ENCODE measurements at regions not wholly inside any gene's neighbourhood (a gene's known extent, or its start where the extent isn't known, plus 50 kb on each side); places are given as distances from the start of the nearest gene placed in this dataset.

DNA sequence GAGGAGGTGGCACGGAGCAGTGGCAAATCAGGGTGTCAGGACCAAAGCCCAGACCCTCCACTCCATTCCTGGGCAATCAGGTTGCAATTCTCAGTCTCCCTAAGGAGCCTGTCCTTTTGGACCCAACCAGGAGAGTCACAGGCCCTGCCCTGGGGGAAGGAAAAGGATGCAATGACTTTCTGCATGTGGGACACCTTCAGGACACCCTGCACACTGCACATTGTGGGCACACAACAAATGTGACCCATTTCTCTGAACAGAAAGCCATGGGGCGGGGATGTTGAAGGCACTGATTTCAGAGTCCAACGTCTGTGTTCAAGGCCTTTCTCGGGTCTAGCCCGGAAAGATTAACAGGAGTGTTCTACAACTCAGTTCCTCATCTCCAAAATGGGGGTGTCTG is 286.2 kb upstream of the FOXF1 start:
- Histone ChIP-seq H3K27ac (ENCODE audit: low read length) (peak overlapping the region; percentile 17), H3K4me1 (ENCODE audit: control insufficient read depth, insufficient read depth, low read length) (no peaks in the 10 kb centered on the region), H3K36me3 (ENCODE audit: control insufficient read depth, insufficient read depth, low read length) (no peaks in the 10 kb centered on the region), H3K9me3 (ENCODE audit: control insufficient read depth, low read depth, low read length) (peaks cover 2% of the 10 kb centered on the region), H3K27me3 (ENCODE audit: control insufficient read depth, insufficient read depth, low read length) (peaks cover 44% of the 10 kb centered on the region), H3K4me3 (ENCODE audit: low read length) (no peak overlapping the region)
- no peak for DNase-seq
- WGBS (ENCODE audit: insufficient coverage, low lambda C conversion rate) = no CpG with 5 or more reads among the region's 5 CpGs

DNA sequence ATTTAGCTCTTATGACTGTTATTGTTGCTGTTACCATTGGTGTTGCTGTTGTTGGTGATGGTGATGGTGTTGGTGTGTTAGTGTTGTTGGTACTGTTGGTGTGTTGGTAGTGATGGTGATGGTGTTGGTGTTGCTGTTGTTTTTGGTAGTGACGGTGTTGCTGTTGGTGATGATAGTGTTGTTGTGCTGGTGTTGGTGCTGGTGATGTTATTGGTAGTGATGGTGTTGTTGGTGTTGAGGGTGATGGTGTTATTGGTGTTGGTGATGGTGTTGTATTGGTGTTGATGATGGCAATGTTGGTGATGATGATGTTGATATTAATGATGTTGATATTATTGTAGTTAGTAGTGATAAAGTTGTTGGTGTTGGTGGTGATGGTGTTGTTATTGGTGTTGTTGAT is 285.7 kb upstream of the FOXF1 start:
- DNase-seq = no peak
- Histone ChIP-seq H3K4me1 (ENCODE audit: control insufficient read depth, insufficient read depth, low read length) (no peaks in the 10 kb centered on the region), H3K4me3 (ENCODE audit: low read length) (no peak overlapping the region), H3K27ac (ENCODE audit: low read length) (no peak overlapping the region), H3K27me3 (ENCODE audit: control insufficient read depth, insufficient read depth, low read length) (peaks cover 45% of the 10 kb centered on the region), H3K36me3 (ENCODE audit: control insufficient read depth, insufficient read depth, low read length) (no peaks in the 10 kb centered on the region), H3K9me3 (ENCODE audit: control insufficient read depth, low read depth, low read length) (peaks cover 2% of the 10 kb centered on the region)
- no CpG with 5 or more reads among the region's 1 CpG for WGBS (ENCODE audit: insufficient coverage, low lambda C conversion rate)

DNA sequence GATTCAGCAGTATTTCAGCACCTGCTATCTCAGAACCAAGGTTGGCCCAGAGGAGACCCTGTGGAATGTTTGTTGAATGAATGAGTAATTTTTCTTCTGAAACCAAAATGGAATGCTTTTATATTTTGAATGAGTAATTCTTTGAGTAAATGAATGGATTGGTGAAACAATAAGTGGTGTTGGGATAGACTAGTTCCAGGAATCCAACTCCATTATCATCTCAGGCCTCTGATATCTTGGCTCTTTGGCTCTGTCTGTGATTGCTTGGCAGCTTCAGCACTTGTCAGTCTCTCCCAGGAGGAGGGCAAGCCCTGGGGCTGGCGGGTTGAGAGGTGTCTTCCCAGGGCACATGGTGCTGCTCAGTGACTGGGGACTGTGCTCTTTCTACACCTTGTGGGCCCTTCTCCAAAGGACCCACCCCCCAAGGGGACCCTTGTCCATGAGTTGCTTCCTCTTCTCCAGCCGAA is 284.4 kb upstream of the FOXF1 start:
- WGBS (ENCODE audit: insufficient coverage, low lambda C conversion rate) = no CpG with 5 or more reads among the region's 2 CpGs
- Histone ChIP-seq H3K4me1 (ENCODE audit: control insufficient read depth, insufficient read depth, low read length) (no peaks in the 10 kb centered on the region), H3K27ac (ENCODE audit: low read length) (no peak overlapping the region), H3K36me3 (ENCODE audit: control insufficient read depth, insufficient read depth, low read length) (no peaks in the 10 kb centered on the region), H3K4me3 (ENCODE audit: low read length) (no peak overlapping the region), H3K27me3 (ENCODE audit: control insufficient read depth, insufficient read depth, low read length) (peaks cover 34% of the 10 kb centered on the region), H3K9me3 (ENCODE audit: control insufficient read depth, low read depth, low read length) (peaks cover 2% of the 10 kb centered on the region)
- DNase-seq = no peak

DNA sequence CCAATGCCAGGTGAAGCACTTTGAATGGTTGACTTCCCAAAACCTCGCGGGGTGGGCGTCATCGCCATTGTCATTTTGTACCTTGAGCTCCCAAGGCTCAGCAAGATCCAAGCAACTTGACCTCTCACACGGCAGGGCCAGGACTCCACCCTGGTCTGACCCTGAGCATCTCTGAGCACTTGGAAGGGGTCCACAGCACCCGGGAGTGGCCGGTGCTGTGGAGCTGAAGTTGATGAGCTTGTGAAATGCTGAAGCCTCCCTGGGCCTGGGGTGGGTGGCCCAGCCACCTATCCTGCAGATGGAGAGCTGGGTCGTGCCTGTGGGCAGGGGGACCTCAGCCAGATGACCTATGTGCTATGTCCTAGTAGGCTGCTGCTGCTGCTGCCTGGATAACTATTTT is 283.3 kb upstream of the FOXF1 start:
- no peaks in the 10 kb centered on the region for H3K36me3 ChIP-seq (ENCODE audit: control insufficient read depth, insufficient read depth, low read length)
- H3K27ac ChIP-seq (ENCODE audit: low read length) = no peak overlapping the region
- peaks cover 2% of the 10 kb centered on the region for H3K9me3 ChIP-seq (ENCODE audit: control insufficient read depth, low read depth, low read length)
- no peaks in the 10 kb centered on the region for H3K4me1 ChIP-seq (ENCODE audit: control insufficient read depth, insufficient read depth, low read length)
- H3K4me3 ChIP-seq (ENCODE audit: low read length) = no peak overlapping the region
- H3K27me3 ChIP-seq (ENCODE audit: control insufficient read depth, insufficient read depth, low read length) = peaks cover 25% of the 10 kb centered on the region
- DNase-seq = no peak
- no CpG with 5 or more reads among the region's 8 CpGs for WGBS (ENCODE audit: insufficient coverage, low lambda C conversion rate)

DNA sequence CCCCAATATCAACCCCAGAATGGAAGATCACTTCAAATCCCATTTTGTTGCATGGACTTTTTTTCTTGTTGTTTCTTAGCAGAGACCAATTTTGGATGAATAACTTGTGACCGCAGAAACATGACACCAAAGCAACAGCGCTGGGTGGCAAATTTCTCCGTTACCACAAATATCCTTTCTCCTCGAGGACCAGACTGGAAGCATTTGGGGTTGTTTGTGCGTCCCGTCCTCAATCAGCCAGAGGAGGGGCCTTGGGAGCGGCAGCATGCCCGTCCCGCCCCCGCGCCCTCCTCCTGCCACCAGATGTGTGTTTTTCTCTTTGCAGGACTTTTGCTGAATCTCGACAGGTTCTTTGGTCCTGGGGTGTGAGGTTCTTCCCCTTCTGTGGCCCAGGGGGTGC is 282.5 kb upstream of the FOXF1 start:
- Histone ChIP-seq H3K4me1 (ENCODE audit: control insufficient read depth, insufficient read depth, low read length) (no peaks in the 10 kb centered on the region), H3K36me3 (ENCODE audit: control insufficient read depth, insufficient read depth, low read length) (no peaks in the 10 kb centered on the region), H3K4me3 (ENCODE audit: low read length) (no peak overlapping the region), H3K9me3 (ENCODE audit: control insufficient read depth, low read depth, low read length) (peaks cover 2% of the 10 kb centered on the region), H3K27ac (ENCODE audit: low read length) (no peak overlapping the region), H3K27me3 (ENCODE audit: control insufficient read depth, insufficient read depth, low read length) (peaks cover 21% of the 10 kb centered on the region)
- DNase-seq = no peak
- no CpG with 5 or more reads among the region's 12 CpGs for WGBS (ENCODE audit: insufficient coverage, low lambda C conversion rate)

DNA sequence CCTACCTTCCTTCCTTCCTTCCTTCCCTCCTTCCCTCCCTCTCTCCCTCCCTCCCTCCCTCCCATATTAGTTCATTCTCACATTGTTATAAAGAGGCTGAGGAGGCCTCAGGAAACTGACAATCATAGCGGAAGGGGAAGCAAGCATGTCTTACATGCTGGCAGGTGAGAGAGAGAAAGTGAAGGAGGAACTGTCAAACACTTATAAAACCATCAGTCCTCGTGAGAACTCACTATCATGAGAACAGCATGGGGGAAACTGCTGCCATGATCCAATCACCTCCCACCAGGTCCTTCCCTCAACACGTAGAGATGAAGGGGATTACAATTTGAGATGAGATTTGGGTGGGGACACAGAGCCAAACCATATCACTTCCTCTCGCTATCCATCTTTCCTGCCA is 281.6 kb upstream of the FOXF1 start:
- H3K36me3 ChIP-seq (ENCODE audit: control insufficient read depth, insufficient read depth, low read length) = no peaks in the 10 kb centered on the region
- H3K4me3 ChIP-seq (ENCODE audit: low read length) = no peak overlapping the region
- no peak for DNase-seq
- H3K27ac ChIP-seq (ENCODE audit: low read length) = no peak overlapping the region
- 100% methylated on average over 1 of the region's 4 CpGs for WGBS (ENCODE audit: insufficient coverage, low lambda C conversion rate)
- H3K4me1 ChIP-seq (ENCODE audit: control insufficient read depth, insufficient read depth, low read length) = no peaks in the 10 kb centered on the region
- peaks cover 2% of the 10 kb centered on the region for H3K9me3 ChIP-seq (ENCODE audit: control insufficient read depth, low read depth, low read length)
- H3K27me3 ChIP-seq (ENCODE audit: control insufficient read depth, insufficient read depth, low read length) = peaks cover 14% of the 10 kb centered on the region

DNA sequence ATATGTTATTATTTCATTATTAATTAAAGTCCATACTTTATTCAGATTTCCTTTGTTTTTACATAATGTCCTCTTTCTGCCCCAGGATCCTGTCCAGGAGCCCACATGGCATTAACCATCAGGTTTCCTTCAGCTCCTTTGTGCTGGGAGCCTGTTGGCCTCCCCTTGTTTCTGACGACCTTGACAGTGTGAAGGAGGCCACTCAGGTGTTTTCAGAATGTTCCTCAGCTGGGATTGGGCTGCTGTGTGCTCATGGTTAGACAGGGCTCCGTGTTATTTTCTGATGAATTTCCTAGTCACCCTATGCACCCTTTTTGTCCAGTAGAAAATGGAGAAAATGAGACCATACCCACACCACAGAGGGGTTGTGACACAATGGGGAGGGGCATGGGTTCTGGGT is 281.0 kb upstream of the FOXF1 start:
- peaks cover 2% of the 10 kb centered on the region for H3K9me3 ChIP-seq (ENCODE audit: control insufficient read depth, low read depth, low read length)

DNA sequence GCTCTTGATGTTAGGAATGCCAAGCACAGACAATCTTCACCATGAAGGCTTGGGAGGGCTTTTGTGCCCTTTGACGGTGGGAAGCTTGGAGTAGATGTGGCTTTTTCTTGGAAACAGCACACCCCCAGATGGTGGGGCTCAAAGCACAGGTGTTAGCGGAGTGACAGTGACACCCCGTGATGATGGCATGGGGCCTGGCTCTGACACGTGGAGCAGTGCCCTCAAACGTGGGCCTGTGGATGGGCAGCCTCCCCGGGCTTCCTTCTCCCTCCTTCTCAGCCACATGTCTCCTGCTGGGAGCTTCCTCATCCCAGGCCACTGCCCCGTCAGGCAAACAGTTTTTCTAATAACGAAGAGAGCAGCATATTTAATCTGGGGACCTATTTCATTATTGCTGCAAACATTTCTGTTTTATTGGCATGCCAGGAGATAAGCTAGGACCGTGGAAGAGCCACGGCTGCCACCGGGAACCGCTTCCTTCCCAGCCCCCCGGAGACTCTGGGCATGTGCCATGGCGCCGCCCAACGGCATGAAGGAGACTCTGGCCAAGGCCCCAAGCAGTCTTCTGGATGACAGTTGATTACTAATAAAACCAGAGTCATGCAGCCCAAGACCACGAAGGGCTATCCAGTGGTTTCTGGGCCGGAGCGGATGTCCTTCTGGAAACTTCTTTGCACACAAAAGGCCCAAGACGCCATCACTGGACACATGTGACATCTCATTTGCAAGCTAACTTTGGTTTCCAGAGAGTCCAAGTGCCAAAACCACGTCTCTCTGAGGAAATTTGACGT is 280.3 kb upstream of the FOXF1 start:
- H3K9me3 ChIP-seq (ENCODE audit: control insufficient read depth, low read depth, low read length) = peaks cover 2% of the 10 kb centered on the region
- H3K36me3 ChIP-seq (ENCODE audit: control insufficient read depth, insufficient read depth, low read length) = no peaks in the 10 kb centered on the region
- no peak overlapping the region for H3K4me3 ChIP-seq (ENCODE audit: low read length)
- peaks cover 14% of the 10 kb centered on the region for H3K27me3 ChIP-seq (ENCODE audit: control insufficient read depth, insufficient read depth, low read length)
- no peaks in the 10 kb centered on the region for H3K4me1 ChIP-seq (ENCODE audit: control insufficient read depth, insufficient read depth, low read length)
- H3K27ac ChIP-seq (ENCODE audit: low read length) = no peak overlapping the region
- WGBS (ENCODE audit: insufficient coverage, low lambda C conversion rate) = no CpG with 5 or more reads among the region's 22 CpGs
- DNase-seq = no peak

More for the DNA sequence above, 281.0 kb upstream of the FOXF1 start:
- WGBS (ENCODE audit: insufficient coverage, low lambda C conversion rate) = no CpG with 5 or more reads among the region's 2 CpGs
- Histone ChIP-seq H3K27me3 (ENCODE audit: control insufficient read depth, insufficient read depth, low read length) (peaks cover 14% of the 10 kb centered on the region), H3K27ac (ENCODE audit: low read length) (no peak overlapping the region), H3K4me1 (ENCODE audit: control insufficient read depth, insufficient read depth, low read length) (no peaks in the 10 kb centered on the region), H3K4me3 (ENCODE audit: low read length) (no peak overlapping the region), H3K36me3 (ENCODE audit: control insufficient read depth, insufficient read depth, low read length) (no peaks in the 10 kb centered on the region)
- no peak for DNase-seq

DNA sequence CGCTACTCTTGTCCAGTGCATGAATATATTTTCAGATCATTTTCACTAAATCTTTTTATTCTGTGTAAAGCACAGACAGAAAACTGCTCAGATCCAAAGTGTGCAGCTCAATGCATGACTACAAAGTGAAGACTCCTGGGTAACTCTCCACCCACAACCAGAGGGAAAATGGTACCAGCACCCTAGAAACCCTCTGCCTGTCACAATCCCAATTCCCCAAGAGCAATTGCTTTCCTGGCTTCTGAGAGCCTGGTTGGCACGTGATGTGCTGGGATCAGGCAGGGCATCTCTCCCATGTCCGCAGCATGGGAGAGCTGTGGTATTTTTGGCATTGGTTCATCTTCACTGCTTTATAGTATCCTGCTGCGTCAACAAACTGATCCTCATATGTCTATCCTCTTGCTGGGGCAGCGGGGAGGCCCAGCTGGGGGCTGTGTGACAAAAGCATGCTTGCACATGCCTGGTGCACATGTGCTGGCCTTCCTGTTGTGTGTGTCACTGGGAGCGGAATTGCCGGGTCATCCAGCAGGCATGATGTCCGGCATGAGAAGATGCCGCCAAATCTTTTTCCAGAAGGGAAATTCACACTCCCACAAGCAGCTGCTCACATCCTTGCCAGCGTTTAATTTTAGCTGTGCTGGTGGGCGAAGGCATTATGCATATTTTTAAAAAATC is 278.9 kb upstream of the FOXF1 start:
- no CpG with 5 or more reads among the region's 11 CpGs for WGBS (ENCODE audit: insufficient coverage, low lambda C conversion rate)
- no peak for DNase-seq
- Histone ChIP-seq H3K4me1 (ENCODE audit: control insufficient read depth, insufficient read depth, low read length) (no peaks in the 10 kb centered on the region), H3K9me3 (ENCODE audit: control insufficient read depth, low read depth, low read length) (peaks cover 2% of the 10 kb centered on the region), H3K4me3 (ENCODE audit: low read length) (no peak overlapping the region), H3K27me3 (ENCODE audit: control insufficient read depth, insufficient read depth, low read length) (peaks cover 14% of the 10 kb centered on the region), H3K36me3 (ENCODE audit: control insufficient read depth, insufficient read depth, low read length) (no peaks in the 10 kb centered on the region), H3K27ac (ENCODE audit: low read length) (no peak overlapping the region)

DNA sequence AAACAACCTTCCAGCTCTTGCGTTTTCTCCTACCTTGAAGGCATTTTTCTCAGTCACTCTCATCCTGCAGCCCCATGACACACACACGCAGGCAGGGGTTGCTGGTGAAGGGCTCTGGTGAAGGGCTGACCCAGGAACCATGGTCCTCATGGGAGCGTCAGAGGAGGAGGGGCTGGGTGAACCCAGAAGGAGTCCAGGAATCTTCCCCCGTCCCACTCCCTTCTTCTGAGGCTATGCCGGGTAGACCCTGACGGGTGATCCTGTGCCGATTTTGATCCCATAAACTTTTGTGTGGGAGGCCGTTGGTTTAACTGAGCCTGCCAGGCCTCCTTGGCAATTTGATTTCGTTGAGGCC is 278.4 kb upstream of the FOXF1 start:
- H3K4me1 ChIP-seq (ENCODE audit: control insufficient read depth, insufficient read depth, low read length) = no peaks in the 10 kb centered on the region
- H3K9me3 ChIP-seq (ENCODE audit: control insufficient read depth, low read depth, low read length) = peaks cover 2% of the 10 kb centered on the region
- no peak overlapping the region for H3K4me3 ChIP-seq (ENCODE audit: low read length)
- H3K27ac ChIP-seq (ENCODE audit: low read length) = no peak overlapping the region
- H3K36me3 ChIP-seq (ENCODE audit: control insufficient read depth, insufficient read depth, low read length) = no peaks in the 10 kb centered on the region
- peaks cover 14% of the 10 kb centered on the region for H3K27me3 ChIP-seq (ENCODE audit: control insufficient read depth, insufficient read depth, low read length)
- no peak for DNase-seq
- WGBS (ENCODE audit: insufficient coverage, low lambda C conversion rate) = 100% methylated on average over 1 of the region's 9 CpGs
